HEK293 (cell line): ENCODE measurements at regions not wholly inside any gene's neighbourhood (a gene's known extent, or its start where the extent isn't known, plus 50 kb on each side); places are given as distances from the start of the nearest gene placed in this dataset.

ENCODE experiments used
- CTCF ChIA-PET: fragments of 350-600 bp; formaldehyde crosslinking; extraction: SDS; loops from one replicate; lab custom pipeline; 2021; ENCODE audit warnings: antibody characterized with exemption; lab: Yijun Ruan, JAX
- POLR2A ChIA-PET: fragments of 300-600 bp; formaldehyde crosslinking; extraction: SDS; loops from one replicate; lab custom pipeline; 2020; ENCODE audit warnings: antibody characterized with exemption, inconsistent platforms; lab: Yijun Ruan, JAX
- H3K27ac ChIP-seq: fragments of 200-500 bp; sonication (Bioruptor generic); 2 replicates; pipeline ENCODE4 v1.5.1; 2014; ENCODE audit warnings: low read depth, low read length, control low read depth, inconsistent platforms; ENCODE audit errors: extremely low read depth
- H3K36me3 ChIP-seq, 2 experiments: fragments of 200-500 bp in 1 of 2; sonication (Bioruptor generic) in 1 of 2; 1 replicate in 1 of 2; 2 replicates in 1 of 2; pipeline ENCODE4 v1.5.1; 2014 to 2017; ENCODE audit warnings: inconsistent platforms in 2 of 2, low read length in 2 of 2; ENCODE audit not compliant: control insufficient read depth in 2 of 2, insufficient read depth in 1 of 2
- H3K4me1 ChIP-seq: fragments of 200-500 bp; sonication (Bioruptor generic); 2 replicates; pipeline ENCODE4 v1.5.1; 2014; ENCODE audit warnings: mild to moderate bottlenecking, low read length, inconsistent platforms; ENCODE audit not compliant: control insufficient read depth, insufficient read depth
- H3K4me3 ChIP-seq: 2 replicates; pipeline ENCODE4 v1.5.1; 2011; ENCODE audit warnings: low read depth, mild to moderate bottlenecking, control low read depth, low read length, moderate library complexity
- H3K9me3 ChIP-seq: fragments of 200-500 bp; sonication (Bioruptor generic); 2 replicates; pipeline ENCODE4 v1.5.1; 2014; ENCODE audit warnings: low read depth, low read length, inconsistent platforms; ENCODE audit not compliant: control insufficient read depth, insufficient read depth
- IKZF3 ChIP-seq: fragments of 450-650 bp; IDR thresholded peaks from 2 replicates; pipeline ENCODE4 v1.5.0; 2018; ENCODE audit warnings: missing biosample characterization, mild to moderate bottlenecking, missing genetic modification characterization, moderate library complexity
- TCF7L2 ChIP-seq: IDR thresholded peaks from 2 replicates; pipeline ENCODE4 v1.6.1; 2011; ENCODE audit warnings: low read depth, mild to moderate bottlenecking, inconsistent platforms, low read length, moderate library complexity, borderline replicate concordance
- WT1 ChIP-seq: fragments of 450-650 bp; formaldehyde crosslinking; IDR thresholded peaks from 2 replicates; pipeline ENCODE4 v1.5.1; 2016; ENCODE audit warnings: missing biosample characterization, missing genetic modification characterization
- ZIC2 ChIP-seq: fragments of 450-650 bp; formaldehyde crosslinking; IDR thresholded peaks from 2 replicates; pipeline ENCODE4 v1.5.1; 2016; ENCODE audit warnings: missing biosample characterization, missing genetic modification characterization
- ZNF10 ChIP-seq: fragments of 450-650 bp; formaldehyde crosslinking; IDR thresholded peaks from 2 replicates; pipeline ENCODE4 v1.5.1; 2017; ENCODE audit warnings: missing biosample characterization, missing genetic modification characterization
- ZNF157 ChIP-seq: fragments of 450-650 bp; formaldehyde crosslinking; IDR thresholded peaks from 2 replicates; pipeline ENCODE4 v1.5.1; 2016; ENCODE audit warnings: missing biosample characterization, missing genetic modification characterization
- ZNF174 ChIP-seq: fragments of 450-650 bp; formaldehyde crosslinking; IDR thresholded peaks from 2 replicates; pipeline ENCODE4 v1.5.0; 2017; ENCODE audit warnings: missing biosample characterization, mild to moderate bottlenecking, missing genetic modification characterization
- ZNF292 ChIP-seq: fragments of 450-650 bp; formaldehyde crosslinking; IDR thresholded peaks from 2 replicates; pipeline ENCODE4 v1.5.1; 2016; ENCODE audit warnings: low read depth, missing biosample characterization, missing genetic modification characterization, borderline replicate concordance
- ZNF302 ChIP-seq: fragments of 450-650 bp; formaldehyde crosslinking; IDR thresholded peaks from 2 replicates; pipeline ENCODE4 v1.5.1; 2016; ENCODE audit warnings: missing biosample characterization, missing genetic modification characterization, low read depth
- ZNF311 ChIP-seq: fragments of 450-650 bp; formaldehyde crosslinking; IDR thresholded peaks from 2 replicates; pipeline ENCODE4 v1.5.1; 2017; ENCODE audit warnings: missing biosample characterization, missing genetic modification characterization, borderline replicate concordance
- ZNF350 ChIP-seq: fragments of 450-650 bp; formaldehyde crosslinking; IDR thresholded peaks from 2 replicates; pipeline ENCODE4 v1.5.0; 2017; ENCODE audit warnings: missing biosample characterization, mild to moderate bottlenecking, missing genetic modification characterization
- ZNF366 ChIP-seq: fragments of 450-650 bp; formaldehyde crosslinking; conservative IDR thresholded peaks from 2 replicates; pipeline ENCODE4 v1.5.1; 2016; ENCODE audit warnings: missing biosample characterization, missing genetic modification characterization
- ZNF394 ChIP-seq: fragments of 450-650 bp; formaldehyde crosslinking; IDR thresholded peaks from 2 replicates; pipeline ENCODE4 v1.5.1; 2016; ENCODE audit warnings: missing biosample characterization, missing genetic modification characterization, mild to moderate bottlenecking, moderate library complexity, borderline replicate concordance
- ZNF48 ChIP-seq: fragments of 450-650 bp; formaldehyde crosslinking; IDR thresholded peaks from 2 replicates; pipeline ENCODE4 v1.5.1; 2016; ENCODE audit warnings: missing biosample characterization, missing genetic modification characterization
- ZNF501 ChIP-seq: fragments of 450-650 bp; formaldehyde crosslinking; IDR thresholded peaks from 2 replicates; pipeline ENCODE4 v1.5.1; 2016; ENCODE audit warnings: missing biosample characterization, missing genetic modification characterization
- ZNF610 ChIP-seq: fragments of 450-650 bp; formaldehyde crosslinking; IDR thresholded peaks from 2 replicates; pipeline ENCODE4 v1.5.1; 2016; ENCODE audit warnings: missing biosample characterization, missing genetic modification characterization, borderline replicate concordance
- ZNF664 ChIP-seq: fragments of 450-650 bp; formaldehyde crosslinking; IDR thresholded peaks from 2 replicates; pipeline ENCODE4 v1.5.1; 2016; ENCODE audit warnings: missing biosample characterization, missing genetic modification characterization
- ZNF707 ChIP-seq: fragments of 450-650 bp; formaldehyde crosslinking; IDR thresholded peaks from 2 replicates; pipeline ENCODE4 v1.5.1; 2016; ENCODE audit warnings: missing biosample characterization, missing genetic modification characterization
- ZNF747 ChIP-seq: fragments of 450-650 bp; formaldehyde crosslinking; IDR thresholded peaks from 2 replicates; pipeline ENCODE4 v1.5.1; 2016; ENCODE audit warnings: missing biosample characterization, missing genetic modification characterization
- ZNF792 ChIP-seq: fragments of 450-650 bp; formaldehyde crosslinking; IDR thresholded peaks from 2 replicates; pipeline ENCODE4 v1.5.1; 2016; ENCODE audit warnings: missing biosample characterization, missing genetic modification characterization
- ZNF830 ChIP-seq: fragments of 450-650 bp; IDR thresholded peaks from 2 replicates; pipeline ENCODE4 v1.5.0; 2018; ENCODE audit warnings: missing biosample characterization, missing genetic modification characterization, low read depth, mild to moderate bottlenecking, moderate library complexity
- TF ChIP-seq, protein P1 (sequence below): sonication (generic); formaldehyde crosslinking; IDR thresholded peaks from 2 replicates; pipeline ENCODE4 v1.8.1; 2022; ENCODE audit warnings: mild to moderate bottlenecking, moderate library complexity, missing genetic modification reagents
- TF ChIP-seq, protein P2 (sequence below): fragments of 450-650 bp; IDR thresholded peaks from 2 replicates; pipeline ENCODE4 v1.5.1; 2018; ENCODE audit warnings: missing biosample characterization, mild to moderate bottlenecking, missing genetic modification characterization
- TF ChIP-seq, protein P3 (sequence below): fragments of 450-650 bp; formaldehyde crosslinking; IDR thresholded peaks from 2 replicates; pipeline ENCODE4 v1.5.1; 2016; ENCODE audit warnings: missing biosample characterization, missing genetic modification characterization
- TF ChIP-seq, protein P4 (sequence below): fragments of 450-650 bp; formaldehyde crosslinking; IDR thresholded peaks from 2 replicates; pipeline ENCODE4 v1.5.1; 2016; ENCODE audit warnings: missing biosample characterization, missing genetic modification characterization
- TF ChIP-seq, protein P5 (sequence below): fragments of 450-650 bp; formaldehyde crosslinking; IDR thresholded peaks from 2 replicates; pipeline ENCODE4 v1.5.1; 2016; ENCODE audit warnings: missing biosample characterization, missing genetic modification characterization

DNA sequence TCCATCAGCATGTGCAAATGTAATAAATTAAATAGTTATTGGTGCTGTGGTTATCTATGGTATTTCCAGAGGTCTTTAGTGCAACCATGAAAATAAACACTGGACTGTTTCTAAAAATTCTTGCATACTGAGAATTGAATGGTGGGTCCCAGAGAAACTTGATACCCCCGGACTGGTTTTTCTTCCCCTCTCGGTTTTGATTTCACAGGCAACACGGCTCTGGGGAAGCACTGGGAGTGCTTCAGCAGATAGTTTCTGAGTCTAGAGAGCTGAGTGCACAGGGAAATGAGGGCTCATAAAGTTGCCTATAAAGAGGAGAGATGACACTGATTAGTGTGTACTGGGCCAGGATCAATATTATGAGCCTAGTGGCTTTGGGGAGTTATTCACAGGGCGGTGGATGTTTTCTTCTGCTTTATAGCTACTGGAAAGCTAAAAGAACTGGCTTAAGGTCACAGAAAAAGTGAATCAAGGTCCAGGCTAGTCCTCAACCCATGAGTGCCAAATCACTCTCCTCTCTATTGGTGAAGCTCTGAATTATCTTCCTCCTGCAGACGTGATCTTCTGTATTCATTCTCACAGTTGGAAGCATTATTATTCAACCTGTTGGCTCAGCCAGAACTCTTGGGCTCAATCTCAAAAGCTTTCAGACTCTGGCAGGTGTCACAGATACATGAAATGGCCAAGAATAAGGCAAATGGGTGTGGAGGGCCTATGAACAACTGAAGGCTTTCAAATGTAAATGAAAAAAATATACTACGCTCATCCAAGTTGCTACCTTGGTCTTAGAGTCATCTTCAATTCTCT is 170.2 kb upstream of the HMHB1 start (continued):
- TF ChIP-seq ZNF292 (tag by site-specific recombination) (no peak), TCF7L2 (no peak), ZNF311 (no peak), ZNF830 (no peak), ZNF302 (tag by site-specific recombination) (no peak), ZNF394 (tag by site-specific recombination) (no peak), ZNF747 (no peak), ZNF174 (tag by site-specific recombination) (no peak), ZNF350 (tag by site-specific recombination) (no peak), ZNF664 (tag by site-specific recombination) (no peak), ZNF501 (tag by site-specific recombination) (no peak)
- TF ChIP-seq, protein P1, sequence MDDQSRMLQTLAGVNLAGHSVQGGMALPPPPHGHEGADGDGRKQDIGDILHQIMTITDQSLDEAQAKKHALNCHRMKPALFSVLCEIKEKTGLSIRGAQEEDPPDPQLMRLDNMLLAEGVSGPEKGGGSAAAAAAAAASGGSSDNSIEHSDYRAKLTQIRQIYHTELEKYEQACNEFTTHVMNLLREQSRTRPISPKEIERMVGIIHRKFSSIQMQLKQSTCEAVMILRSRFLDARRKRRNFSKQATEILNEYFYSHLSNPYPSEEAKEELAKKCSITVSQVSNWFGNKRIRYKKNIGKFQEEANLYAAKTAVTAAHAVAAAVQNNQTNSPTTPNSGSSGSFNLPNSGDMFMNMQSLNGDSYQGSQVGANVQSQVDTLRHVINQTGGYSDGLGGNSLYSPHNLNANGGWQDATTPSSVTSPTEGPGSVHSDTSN (CRISPR knock-in tag), result no peak
- TF ChIP-seq, protein P2, sequence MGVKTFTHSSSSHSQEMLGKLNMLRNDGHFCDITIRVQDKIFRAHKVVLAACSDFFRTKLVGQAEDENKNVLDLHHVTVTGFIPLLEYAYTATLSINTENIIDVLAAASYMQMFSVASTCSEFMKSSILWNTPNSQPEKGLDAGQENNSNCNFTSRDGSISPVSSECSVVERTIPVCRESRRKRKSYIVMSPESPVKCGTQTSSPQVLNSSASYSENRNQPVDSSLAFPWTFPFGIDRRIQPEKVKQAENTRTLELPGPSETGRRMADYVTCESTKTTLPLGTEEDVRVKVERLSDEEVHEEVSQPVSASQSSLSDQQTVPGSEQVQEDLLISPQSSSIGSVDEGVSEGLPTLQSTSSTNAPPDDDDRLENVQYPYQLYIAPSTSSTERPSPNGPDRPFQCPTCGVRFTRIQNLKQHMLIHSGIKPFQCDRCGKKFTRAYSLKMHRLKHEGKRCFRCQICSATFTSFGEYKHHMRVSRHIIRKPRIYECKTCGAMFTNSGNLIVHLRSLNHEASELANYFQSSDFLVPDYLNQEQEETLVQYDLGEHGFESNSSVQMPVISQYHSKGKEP, result no peak; the same call in 1 of the 2 replicates
- TF ChIP-seq, protein P3, sequence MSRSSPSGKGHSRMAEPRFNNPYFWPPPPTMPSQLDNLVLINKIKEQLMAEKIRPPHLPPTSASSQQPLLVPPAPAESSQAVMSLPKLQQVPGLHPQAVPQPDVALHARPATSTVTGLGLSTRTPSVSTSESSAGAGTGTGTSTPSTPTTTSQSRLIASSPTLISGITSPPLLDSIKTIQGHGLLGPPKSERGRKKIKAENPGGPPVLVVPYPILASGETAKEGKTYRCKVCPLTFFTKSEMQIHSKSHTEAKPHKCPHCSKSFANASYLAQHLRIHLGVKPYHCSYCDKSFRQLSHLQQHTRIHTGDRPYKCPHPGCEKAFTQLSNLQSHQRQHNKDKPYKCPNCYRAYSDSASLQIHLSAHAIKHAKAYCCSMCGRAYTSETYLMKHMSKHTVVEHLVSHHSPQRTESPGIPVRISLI (tag by site-specific recombination), result no peak

DNA sequence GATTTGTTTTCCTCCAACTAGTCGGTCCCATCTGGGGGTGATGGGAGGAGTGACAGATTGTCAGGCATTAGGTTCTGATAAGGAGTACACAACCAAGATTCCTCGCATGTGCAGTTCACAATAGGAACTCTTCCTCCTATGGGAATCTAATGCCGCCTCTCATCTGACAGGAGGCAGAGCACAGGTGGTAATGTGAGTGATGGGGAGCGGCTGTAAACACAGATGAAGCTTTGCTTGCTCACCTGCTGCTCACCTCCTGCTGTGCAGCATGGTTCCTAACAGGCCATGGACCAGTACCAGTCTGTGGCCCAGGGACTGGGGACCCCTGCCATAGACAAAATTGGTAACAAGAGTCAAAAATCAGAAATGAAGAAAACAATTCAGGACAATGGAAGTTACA is 173.3 kb upstream of the HMHB1 start:
- H3K27ac ChIP-seq, result no peak overlapping the region
- no peaks in the 10 kb centered on the region for H3K36me3 ChIP-seq
- peaks cover 30% of the 10 kb centered on the region for H3K4me1 ChIP-seq
- no peak for TF ChIP-seq ZNF792 (tag by site-specific recombination)
- peak; percentile 100 for TF ChIP-seq ZNF610 (tag by site-specific recombination)
- 0 out of 2 replicates have a peak, but pooled peaks have one; percentile 13 for TF ChIP-seq ZIC2 (tag by site-specific recombination)
- no peak for TF ChIP-seq WT1 (tag by site-specific recombination)
- TF ChIP-seq, all 188 proteins: peak for 2
- Histone ChIP-seq H3K9me3 (no peaks in the 10 kb centered on the region), H3K4me3 (no peak overlapping the region)
- CTCF ChIA-PET, result no interaction called here
- POLR2A ChIA-PET, result no interaction called here

DNA sequence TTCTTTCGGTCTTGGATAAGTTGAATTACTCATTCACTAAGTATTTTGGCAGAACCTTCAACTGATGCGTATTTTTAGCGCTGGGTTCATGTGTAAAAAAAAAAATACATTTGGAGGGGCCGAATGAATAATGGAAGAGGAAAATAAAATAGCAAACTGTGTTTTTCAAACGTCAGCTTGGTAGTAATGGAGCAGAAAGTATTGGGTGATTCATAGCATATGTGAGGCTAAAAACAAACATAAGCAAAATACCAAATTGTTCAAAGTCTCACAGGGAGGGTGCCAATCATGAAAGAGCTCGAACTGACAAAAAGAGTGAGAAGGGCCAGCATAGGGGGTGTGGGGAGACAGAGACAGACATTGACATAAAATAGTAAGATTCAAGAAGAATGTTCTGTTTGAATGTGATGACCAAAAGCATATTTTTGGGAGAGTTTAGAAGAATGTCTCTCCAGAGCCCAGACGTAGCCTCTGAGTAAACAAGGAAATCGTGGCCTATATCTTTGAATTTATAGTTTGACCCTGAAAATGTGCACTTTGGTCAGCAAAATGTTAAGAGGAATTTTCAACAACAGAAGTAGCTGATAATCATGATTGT is 174.9 kb upstream of the HMHB1 start:
- H3K4me3 ChIP-seq, result no peak overlapping the region
- H3K9me3 ChIP-seq, result no peaks in the 10 kb centered on the region
- no peak overlapping the region for H3K27ac ChIP-seq
- CTCF ChIA-PET, result interaction anchor here (0.7 to 1.2 kb wide), 5 partner anchors 9 to 1691 kb away, joined by 3 to 4 read pairs (median 3); no protein-coding TSS in a partner anchor
- peaks cover 29% of the 10 kb centered on the region for H3K4me1 ChIP-seq
- H3K36me3 ChIP-seq, result no peaks in the 10 kb centered on the region
- POLR2A ChIA-PET, result no interaction called here
- no peak for TF ChIP-seq ZNF707 (tag by site-specific recombination)
- no peak for TF ChIP-seq ZNF48
- TF ChIP-seq, protein P4, sequence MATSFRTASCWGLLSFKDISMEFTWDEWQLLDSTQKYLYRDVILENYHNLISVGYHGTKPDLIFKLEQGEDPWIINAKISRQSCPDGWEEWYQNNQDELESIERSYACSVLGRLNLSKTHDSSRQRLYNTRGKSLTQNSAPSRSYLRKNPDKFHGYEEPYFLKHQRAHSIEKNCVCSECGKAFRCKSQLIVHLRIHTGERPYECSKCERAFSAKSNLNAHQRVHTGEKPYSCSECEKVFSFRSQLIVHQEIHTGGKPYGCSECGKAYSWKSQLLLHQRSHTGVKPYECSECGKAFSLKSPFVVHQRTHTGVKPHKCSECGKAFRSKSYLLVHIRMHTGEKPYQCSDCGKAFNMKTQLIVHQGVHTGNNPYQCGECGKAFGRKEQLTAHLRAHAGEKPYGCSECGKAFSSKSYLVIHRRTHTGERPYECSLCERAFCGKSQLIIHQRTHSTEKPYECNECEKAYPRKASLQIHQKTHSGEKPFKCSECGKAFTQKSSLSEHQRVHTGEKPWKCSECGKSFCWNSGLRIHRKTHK, result no peak
- no peak for TF ChIP-seq WT1 (tag by site-specific recombination)
- no peak for TF ChIP-seq ZNF366 (tag by site-specific recombination)
- TF ChIP-seq ZNF174 (tag by site-specific recombination), result no peak
- TF ChIP-seq, protein P5, sequence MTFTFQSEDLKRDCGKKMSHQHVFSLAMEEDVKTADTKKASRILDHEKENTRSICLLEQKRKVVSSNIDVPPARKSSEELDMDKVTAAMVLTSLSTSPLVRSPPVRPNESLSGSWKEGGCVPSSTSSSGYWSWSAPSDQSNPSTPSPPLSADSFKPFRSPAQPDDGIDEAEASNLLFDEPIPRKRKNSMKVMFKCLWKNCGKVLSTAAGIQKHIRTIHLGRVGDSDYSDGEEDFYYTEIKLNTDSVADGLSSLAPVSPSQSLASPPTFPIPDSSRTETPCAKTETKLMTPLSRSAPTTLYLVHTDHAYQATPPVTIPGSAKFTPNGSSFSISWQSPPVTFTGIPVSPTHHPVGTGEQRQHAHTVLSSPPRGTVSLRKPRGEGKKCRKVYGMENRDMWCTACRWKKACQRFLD, result no peak
- no peak for TF ChIP-seq ZNF157 (tag by site-specific recombination)
- TF ChIP-seq ZNF10 (tag by site-specific recombination), result peak; percentile 64; the same call in 1 of the 2 replicates
- no peak for TF ChIP-seq IKZF3
- no peak for TF ChIP-seq ZNF292 (tag by site-specific recombination)
